ENCODE measurements at regions not wholly inside any gene's neighbourhood (a gene's known extent, or its start where the extent isn't known, plus 50 kb on each side); places are given as distances from the start of the nearest gene placed in this dataset.

DNA sequence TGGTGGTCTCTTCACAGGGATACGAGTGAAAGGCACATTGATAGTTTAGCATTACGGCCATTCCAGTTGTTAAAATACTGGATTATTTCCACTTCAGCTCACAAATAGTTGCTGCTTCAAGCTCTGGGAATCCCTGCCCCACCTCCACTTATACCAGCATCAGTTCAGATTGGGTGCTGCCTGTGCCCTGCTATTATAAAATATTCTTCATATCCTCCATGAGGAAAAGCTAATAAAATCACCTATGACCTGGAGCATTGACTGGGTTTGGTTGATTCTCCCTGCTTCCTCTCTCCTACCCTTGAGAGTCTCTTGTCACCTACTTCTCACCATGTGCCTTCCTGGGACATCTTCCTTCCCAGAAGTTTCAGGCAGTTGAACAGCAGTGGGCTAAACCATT lies 529.0 kb downstream of the MCTP2 start:
- no peak for TF ChIP-seq CTCF (IDR thresholded peaks at IDR 0.05; ENCODE audit: unreplicated experiment)
- Mint-ChIP-seq H3K36me3 (ENCODE audit: insufficient read depth, unreplicated experiment) (no peaks in the 10 kb centered on the region), H3K4me1 (ENCODE audit: low read depth, unreplicated experiment) (no peaks in the 10 kb centered on the region), H3K27me3 (ENCODE audit: unreplicated experiment) (no peaks in the 10 kb centered on the region), H3K9me3 (ENCODE audit: low read depth, unreplicated experiment) (peaks cover 13% of the 10 kb centered on the region), H3K27ac (ENCODE audit: unreplicated experiment) (no peak overlapping the region), H3K4me3 (ENCODE audit: low read depth, unreplicated experiment) (no peak overlapping the region)
- intact Hi-C loops (cut with micrococcal nuclease; ENCODE audit: unreplicated experiment), result no loop called here
- CTCF ChIA-PET, result no interaction called here
- BruUV-seq (replicated peaks), result no TSS peak
- no peak for DNase-seq

GRCh38 chr15:94761574-94761973 lies 530.2 kb downstream of the MCTP2 start:
- no peak for DNase-seq
- H3K9me3 Mint-ChIP-seq (ENCODE audit: low read depth, unreplicated experiment), result peaks cover 9% of the 10 kb centered on the region
- H3K4me3 Mint-ChIP-seq (ENCODE audit: low read depth, unreplicated experiment), result no peak overlapping the region
- H3K27ac Mint-ChIP-seq (ENCODE audit: unreplicated experiment), result no peak overlapping the region
- H3K36me3 Mint-ChIP-seq (ENCODE audit: insufficient read depth, unreplicated experiment), result no peaks in the 10 kb centered on the region
- H3K4me1 Mint-ChIP-seq (ENCODE audit: low read depth, unreplicated experiment), result no peaks in the 10 kb centered on the region
- intact Hi-C loops (cut with micrococcal nuclease; ENCODE audit: unreplicated experiment), result no loop called here
- BruUV-seq (replicated peaks), result no TSS peak
- CTCF ChIA-PET, result no interaction called here
- no peak for TF ChIP-seq CTCF (IDR thresholded peaks at IDR 0.05; ENCODE audit: unreplicated experiment)
- no peaks in the 10 kb centered on the region for H3K27me3 Mint-ChIP-seq (ENCODE audit: unreplicated experiment)

DNA sequence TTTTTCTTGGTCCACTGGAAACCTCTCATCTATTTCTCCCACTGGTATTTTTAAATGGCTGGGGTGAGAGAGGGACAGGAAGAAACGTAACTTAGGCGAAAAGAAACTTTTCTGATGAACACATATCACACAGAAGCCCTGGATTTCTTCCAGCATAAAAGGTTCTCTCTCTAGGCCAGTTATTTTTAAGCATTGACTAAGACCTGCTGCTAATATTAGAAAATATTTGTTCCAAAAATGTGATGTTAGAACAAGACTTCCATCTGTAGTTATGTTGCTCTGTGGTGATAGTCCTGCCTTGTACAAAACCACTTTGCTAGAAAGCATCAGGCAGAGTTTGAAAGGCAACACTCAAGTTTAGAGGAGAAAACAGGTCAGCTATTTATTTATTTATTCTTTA lies 537.7 kb downstream of the MCTP2 start:
- H3K27ac Mint-ChIP-seq (ENCODE audit: unreplicated experiment), result no peak overlapping the region
- no peak overlapping the region for H3K4me3 Mint-ChIP-seq (ENCODE audit: low read depth, unreplicated experiment)
- H3K27me3 Mint-ChIP-seq (ENCODE audit: unreplicated experiment), result no peaks in the 10 kb centered on the region
- TF ChIP-seq CTCF (IDR thresholded peaks at IDR 0.05; ENCODE audit: unreplicated experiment), result no peak
- intact Hi-C loops (cut with micrococcal nuclease; ENCODE audit: unreplicated experiment), result no loop called here
- DNase-seq, result no peak
- H3K36me3 Mint-ChIP-seq (ENCODE audit: insufficient read depth, unreplicated experiment), result no peaks in the 10 kb centered on the region
- CTCF ChIA-PET, result no interaction called here
- H3K4me1 Mint-ChIP-seq (ENCODE audit: low read depth, unreplicated experiment), result no peaks in the 10 kb centered on the region
- peaks cover 18% of the 10 kb centered on the region for H3K9me3 Mint-ChIP-seq (ENCODE audit: low read depth, unreplicated experiment)
- no TSS peak for BruUV-seq (replicated peaks)

GRCh38 chr15:94770199-94770598 lies 538.8 kb downstream of the MCTP2 start:
- H3K27ac Mint-ChIP-seq (ENCODE audit: unreplicated experiment), result no peak overlapping the region
- CTCF ChIA-PET, result no interaction called here
- intact Hi-C loops (cut with micrococcal nuclease; ENCODE audit: unreplicated experiment), result no loop called here
- H3K9me3 Mint-ChIP-seq (ENCODE audit: low read depth, unreplicated experiment), result peaks cover 20% of the 10 kb centered on the region
- DNase-seq, result no peak
- BruUV-seq (replicated peaks), result no TSS peak
- TF ChIP-seq CTCF (IDR thresholded peaks at IDR 0.05; ENCODE audit: unreplicated experiment), result no peak
- H3K27me3 Mint-ChIP-seq (ENCODE audit: unreplicated experiment), result no peaks in the 10 kb centered on the region
- H3K4me3 Mint-ChIP-seq (ENCODE audit: low read depth, unreplicated experiment), result no peak overlapping the region
- H3K36me3 Mint-ChIP-seq (ENCODE audit: insufficient read depth, unreplicated experiment), result no peaks in the 10 kb centered on the region
- no peaks in the 10 kb centered on the region for H3K4me1 Mint-ChIP-seq (ENCODE audit: low read depth, unreplicated experiment)

GRCh38 chr15:94777037-94777436 lies 545.7 kb downstream of the MCTP2 start:
- intact Hi-C loops (cut with micrococcal nuclease; ENCODE audit: unreplicated experiment), result no loop called here
- DNase-seq, result no peak
- CTCF ChIA-PET, result no interaction called here
- Mint-ChIP-seq H3K4me1 (ENCODE audit: low read depth, unreplicated experiment) (no peaks in the 10 kb centered on the region), H3K9me3 (ENCODE audit: low read depth, unreplicated experiment) (peaks cover 8% of the 10 kb centered on the region), H3K27ac (ENCODE audit: unreplicated experiment) (no peak overlapping the region), H3K36me3 (ENCODE audit: insufficient read depth, unreplicated experiment) (no peaks in the 10 kb centered on the region), H3K4me3 (ENCODE audit: low read depth, unreplicated experiment) (no peak overlapping the region), H3K27me3 (ENCODE audit: unreplicated experiment) (no peaks in the 10 kb centered on the region)
- BruUV-seq (replicated peaks), result no TSS peak
- TF ChIP-seq CTCF (IDR thresholded peaks at IDR 0.05; ENCODE audit: unreplicated experiment), result no peak

Data from Calu3 (cell line).